A549 (cell line): ENCODE measurements at regions not wholly inside any gene's neighbourhood (a gene's known extent, or its start where the extent isn't known, plus 50 kb on each side); places are given as distances from the start of the nearest gene placed in this dataset.

Source experiments
- BCL3 ChIP-seq: fragments of >200 bp; sonication (Bioruptor Twin); formaldehyde crosslinking; IDR thresholded peaks from 3 replicates; pipeline ENCODE4 v1.6.1; 2016
- CEBPB ChIP-seq, 2 experiments: fragments of >200 bp in 1 of 2; sonication (Bioruptor Twin) in 1 of 2; formaldehyde crosslinking in 1 of 2; IDR thresholded peaks; 2 replicates each; pipeline ENCODE4 v1.6.1; 2012 to 2016
- CTCF ChIP-seq: fragments of >200 bp; sonication (Bioruptor Twin); formaldehyde crosslinking; IDR thresholded peaks from 3 replicates; pipeline ENCODE4 v1.5.1; 2016
- GATA3 ChIP-seq: IDR thresholded peaks from 2 replicates; pipeline ENCODE4 v1.6.1; 2012; ENCODE audit warnings: borderline replicate concordance
- JUNB ChIP-seq: fragments of >200 bp; sonication (Bioruptor Twin); formaldehyde crosslinking; IDR thresholded peaks from 2 replicates; pipeline ENCODE4 v1.6.1; 2016
- MAZ ChIP-seq: fragments of 150-350 bp; IDR thresholded peaks from 2 replicates; pipeline ENCODE4 v1.6.1; 2014; ENCODE audit warnings: antibody characterized with exemption, low read depth, low read length, borderline replicate concordance
- POLR2A ChIP-seq: IDR thresholded peaks from 2 replicates; pipeline ENCODE4 v1.6.1; 2012; ENCODE audit warnings: mild to moderate bottlenecking, low read length
- RCOR1 ChIP-seq: fragments of 150-350 bp; IDR thresholded peaks from 2 replicates; pipeline ENCODE4 v1.6.1; 2014; ENCODE audit warnings: antibody characterized with exemption, low read length, low read depth
- TF ChIP-seq, protein P1 (sequence below): fragments of 200-600 bp; sonication (generic); IDR thresholded peaks from 2 replicates; pipeline ENCODE4 v1.6.1; 2016; ENCODE audit warnings: antibody characterized with exemption, mild to moderate bottlenecking, moderate library complexity

DNA sequence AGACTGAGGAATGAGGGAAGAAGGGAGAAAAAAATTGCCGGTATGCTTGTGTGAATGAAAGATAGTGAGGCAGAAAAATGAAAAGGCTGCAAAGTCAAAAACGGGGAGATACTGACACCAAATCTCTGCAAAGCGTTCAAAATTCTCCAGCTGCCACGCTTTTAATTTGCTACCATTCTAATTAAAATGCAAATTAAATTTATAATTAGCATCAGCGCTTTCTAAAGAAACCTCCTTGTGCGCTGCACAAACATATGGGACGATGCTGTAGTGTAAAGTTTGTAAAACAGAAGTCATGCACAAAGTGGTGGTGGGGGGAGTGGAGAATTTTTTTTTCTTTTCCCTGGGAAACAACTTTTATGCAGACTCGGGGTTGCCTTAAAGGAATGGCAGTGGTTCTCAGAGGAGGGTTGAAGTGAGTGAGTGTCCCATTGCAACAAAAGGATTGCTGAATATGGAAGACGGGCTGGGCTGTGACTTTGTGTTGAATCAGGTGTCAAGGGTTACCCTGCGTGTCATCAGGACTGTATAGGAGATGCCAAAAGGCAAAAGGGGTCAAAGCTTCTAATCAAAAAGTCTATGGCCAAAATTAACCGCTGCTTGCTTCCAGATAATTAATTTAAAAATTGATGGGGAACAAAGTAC, 472.2 kb downstream of the NR2F2 start:
- TF ChIP-seq RCOR1 (no peak), CTCF (no peak), POLR2A (no peak), BCL3 (no peak), JUNB (no peak), GATA3 (no peak), CEBPB (IDR thresholded peaks at IDR 0.05) (no peak), MAZ (no peak)
- TF ChIP-seq, protein P1, sequence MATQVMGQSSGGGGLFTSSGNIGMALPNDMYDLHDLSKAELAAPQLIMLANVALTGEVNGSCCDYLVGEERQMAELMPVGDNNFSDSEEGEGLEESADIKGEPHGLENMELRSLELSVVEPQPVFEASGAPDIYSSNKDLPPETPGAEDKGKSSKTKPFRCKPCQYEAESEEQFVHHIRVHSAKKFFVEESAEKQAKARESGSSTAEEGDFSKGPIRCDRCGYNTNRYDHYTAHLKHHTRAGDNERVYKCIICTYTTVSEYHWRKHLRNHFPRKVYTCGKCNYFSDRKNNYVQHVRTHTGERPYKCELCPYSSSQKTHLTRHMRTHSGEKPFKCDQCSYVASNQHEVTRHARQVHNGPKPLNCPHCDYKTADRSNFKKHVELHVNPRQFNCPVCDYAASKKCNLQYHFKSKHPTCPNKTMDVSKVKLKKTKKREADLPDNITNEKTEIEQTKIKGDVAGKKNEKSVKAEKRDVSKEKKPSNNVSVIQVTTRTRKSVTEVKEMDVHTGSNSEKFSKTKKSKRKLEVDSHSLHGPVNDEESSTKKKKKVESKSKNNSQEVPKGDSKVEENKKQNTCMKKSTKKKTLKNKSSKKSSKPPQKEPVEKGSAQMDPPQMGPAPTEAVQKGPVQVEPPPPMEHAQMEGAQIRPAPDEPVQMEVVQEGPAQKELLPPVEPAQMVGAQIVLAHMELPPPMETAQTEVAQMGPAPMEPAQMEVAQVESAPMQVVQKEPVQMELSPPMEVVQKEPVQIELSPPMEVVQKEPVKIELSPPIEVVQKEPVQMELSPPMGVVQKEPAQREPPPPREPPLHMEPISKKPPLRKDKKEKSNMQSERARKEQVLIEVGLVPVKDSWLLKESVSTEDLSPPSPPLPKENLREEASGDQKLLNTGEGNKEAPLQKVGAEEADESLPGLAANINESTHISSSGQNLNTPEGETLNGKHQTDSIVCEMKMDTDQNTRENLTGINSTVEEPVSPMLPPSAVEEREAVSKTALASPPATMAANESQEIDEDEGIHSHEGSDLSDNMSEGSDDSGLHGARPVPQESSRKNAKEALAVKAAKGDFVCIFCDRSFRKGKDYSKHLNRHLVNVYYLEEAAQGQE = no peak
